COLO668 (cell line): ENCODE measurements at regions not wholly inside any gene's neighbourhood (a gene's known extent, or its start where the extent isn't known, plus 50 kb on each side); places are given as distances from the start of the nearest gene placed in this dataset.

ENCODE experiments used
- DNase-seq: peaks from one replicate; lab custom pipeline; 2025; ENCODE audit not compliant: unreplicated experiment; lab: John Stamatoyannopoulos, UW

DNA sequence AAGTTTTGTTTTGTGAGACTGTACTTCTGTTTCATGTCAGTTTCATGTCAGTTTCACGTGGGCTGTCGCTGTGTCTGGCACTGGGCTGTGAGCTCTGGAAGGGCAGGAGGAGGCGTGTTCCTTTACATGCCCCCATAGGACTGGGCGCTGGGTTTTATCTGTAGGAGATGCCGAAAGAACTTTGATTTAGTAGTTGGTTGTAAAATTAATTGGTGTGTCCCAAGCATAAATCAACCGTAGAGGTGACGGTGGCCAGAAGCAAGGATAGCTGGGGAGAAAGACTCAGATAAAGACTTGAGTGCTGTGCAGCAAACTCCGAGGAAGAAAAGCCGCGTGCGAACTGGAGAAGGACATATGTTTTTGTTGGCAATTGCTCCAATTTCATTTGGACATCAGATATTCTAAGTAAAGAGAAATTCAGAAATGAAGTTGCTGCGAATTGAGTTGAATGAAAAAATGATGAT is 182.5 kb downstream of the VRK1 start:
- no peak for DNase-seq

DNA sequence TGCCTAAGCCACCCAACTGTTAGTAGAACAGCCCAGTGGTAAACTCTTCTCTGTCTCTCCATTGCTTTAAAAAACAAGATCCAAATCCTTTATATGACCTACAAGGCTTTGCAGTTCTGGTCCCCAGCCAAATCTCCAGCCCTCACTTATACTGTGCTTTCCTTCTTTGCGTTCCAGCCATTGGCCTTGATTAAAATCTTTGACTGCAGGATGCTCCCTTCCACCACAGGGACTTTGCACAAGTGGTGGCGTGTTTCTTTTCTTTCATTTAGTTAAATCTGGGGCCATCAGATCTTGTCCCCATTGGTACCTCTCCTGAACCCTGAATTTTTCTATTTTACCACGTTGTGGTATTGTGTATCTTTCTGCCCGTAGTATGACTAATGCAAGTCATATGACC is 183.7 kb downstream of the VRK1 start:
- DNase-seq: no peak

DNA sequence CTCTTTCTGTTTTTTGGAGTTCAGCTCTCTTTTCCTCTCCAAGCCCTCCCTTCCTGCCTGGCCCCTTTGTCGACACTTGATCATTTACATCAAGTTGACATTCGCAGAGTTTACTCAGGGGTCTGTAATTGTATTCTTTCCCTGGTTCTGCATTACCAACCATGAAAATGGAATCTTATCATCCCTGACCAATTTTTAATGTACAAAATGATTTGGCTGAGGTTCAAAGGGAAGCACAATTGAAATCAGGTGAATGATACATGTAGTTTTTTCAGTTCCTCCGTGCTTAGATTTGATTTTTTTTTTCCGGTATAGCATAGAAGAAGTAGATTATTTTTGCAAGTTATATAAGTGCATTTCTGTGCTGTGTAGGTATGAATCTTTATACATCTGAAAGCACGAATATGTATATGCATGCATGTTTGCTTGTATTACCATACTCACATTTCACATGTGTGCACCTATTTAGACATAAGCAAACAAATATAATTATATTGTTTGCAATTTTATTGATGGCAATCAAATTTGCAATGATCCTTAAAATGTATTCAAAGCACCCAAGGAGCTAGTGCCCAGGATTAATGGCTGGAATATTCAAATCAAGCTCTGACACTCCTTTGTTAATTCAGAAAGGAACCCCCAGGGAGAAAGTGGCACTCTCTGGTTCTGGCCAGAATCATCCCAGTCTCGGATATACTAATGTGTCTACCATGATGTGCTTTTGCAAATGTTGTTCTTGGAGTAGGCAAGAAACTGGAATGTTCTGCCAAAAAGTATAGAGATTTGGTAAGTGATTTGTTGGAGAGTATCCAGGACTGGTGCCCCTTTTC is 189.3 kb downstream of the VRK1 start:
- no peak for DNase-seq

DNA sequence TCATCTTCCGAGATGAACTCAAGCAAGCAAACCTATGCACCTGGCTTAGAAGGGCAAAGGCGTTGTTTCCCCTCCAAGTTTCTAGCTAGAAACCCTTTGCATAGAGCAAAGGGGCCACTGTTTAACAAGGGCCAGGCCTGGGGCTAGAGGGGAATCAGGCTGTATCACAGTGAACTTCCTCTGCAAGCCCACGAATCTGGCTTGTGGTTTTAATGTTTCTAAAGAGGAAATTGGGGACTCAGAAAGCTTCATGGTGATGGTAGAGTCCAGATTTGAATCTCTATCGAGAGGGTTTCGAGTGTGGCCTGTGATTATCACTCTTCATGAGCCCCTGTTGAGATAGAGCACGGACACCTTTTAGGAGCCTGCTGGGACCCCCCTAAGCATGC is 189.9 kb downstream of the VRK1 start:
- DNase-seq: no peak

DNA sequence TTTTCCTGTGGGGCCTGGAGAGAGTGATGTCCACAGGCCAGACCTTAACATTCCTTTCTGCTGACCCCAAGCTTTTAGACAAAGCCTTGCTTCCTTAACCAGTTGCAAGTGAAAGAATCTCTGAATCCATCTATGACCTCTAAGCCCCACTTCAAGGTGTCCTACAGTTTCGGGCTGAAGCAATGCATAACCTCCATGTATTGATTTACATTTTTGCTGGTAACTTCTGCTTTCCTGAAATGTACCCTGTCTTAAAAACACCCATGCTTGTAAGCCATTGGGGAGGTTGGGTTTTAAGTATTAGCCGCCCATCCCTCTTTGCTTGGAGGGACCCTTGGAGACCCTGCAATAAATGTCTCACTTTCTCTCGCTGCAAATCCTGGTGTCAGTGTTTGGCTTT is 190.6 kb downstream of the VRK1 start:
- DNase-seq: no peak

DNA sequence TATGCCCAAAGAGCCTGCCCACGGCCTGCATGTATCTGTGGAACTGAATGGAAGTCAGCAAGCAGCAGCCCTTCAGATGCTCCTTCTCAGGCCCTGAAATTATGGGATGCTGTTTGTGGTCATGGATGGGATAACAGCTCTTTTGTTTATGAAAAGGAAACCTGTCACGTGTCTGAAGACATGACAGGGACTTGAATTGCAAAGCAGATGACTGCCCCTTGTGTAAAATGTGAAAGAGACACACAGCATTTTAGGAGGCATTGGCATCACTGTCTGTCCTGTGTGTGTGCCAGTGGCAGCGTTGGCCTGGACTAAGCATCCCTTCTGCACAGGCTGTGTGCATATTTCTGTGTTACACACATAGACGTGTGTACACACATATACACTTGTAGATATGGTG is 192.1 kb downstream of the VRK1 start:
- no peak for DNase-seq

DNA sequence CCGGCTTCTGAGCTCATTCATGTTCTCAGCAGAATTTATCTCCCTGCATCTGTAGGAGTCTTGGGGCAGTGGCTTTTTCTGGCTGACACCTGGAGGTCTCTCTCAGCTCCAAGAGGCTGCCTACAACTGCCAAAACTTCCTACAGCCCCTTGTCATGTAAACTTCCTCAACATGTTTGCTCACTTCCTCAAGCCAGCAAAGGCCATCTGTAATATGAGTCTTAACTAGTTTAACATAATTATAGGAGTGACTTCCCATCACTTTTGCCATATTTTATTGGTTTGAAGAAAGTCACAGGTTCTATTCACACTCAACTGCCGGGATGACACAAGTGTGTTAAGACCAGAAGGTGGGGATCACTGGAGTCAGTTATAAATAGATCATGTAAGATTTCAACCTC is 194.0 kb downstream of the VRK1 start:
- no peak for DNase-seq

DNA sequence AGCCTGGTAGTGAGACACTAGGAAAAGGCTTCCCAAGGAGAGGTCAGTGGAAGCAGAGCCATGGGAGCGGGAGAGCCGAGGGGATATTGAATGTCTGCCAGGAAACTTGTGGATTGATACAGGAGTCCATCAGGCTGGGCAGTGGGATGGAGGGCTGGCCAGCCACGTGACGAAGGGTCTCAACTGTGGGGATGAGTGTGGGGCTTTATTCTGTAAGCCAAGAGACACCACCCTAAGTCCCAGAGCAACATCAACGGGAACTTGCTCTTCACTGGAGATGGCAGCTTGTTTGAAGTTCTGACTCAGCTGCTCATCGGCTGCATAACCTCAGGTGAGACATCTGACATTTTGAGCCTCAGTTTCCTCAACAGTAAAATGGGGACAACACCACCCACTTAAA is 197.8 kb downstream of the VRK1 start:
- no peak for DNase-seq

DNA sequence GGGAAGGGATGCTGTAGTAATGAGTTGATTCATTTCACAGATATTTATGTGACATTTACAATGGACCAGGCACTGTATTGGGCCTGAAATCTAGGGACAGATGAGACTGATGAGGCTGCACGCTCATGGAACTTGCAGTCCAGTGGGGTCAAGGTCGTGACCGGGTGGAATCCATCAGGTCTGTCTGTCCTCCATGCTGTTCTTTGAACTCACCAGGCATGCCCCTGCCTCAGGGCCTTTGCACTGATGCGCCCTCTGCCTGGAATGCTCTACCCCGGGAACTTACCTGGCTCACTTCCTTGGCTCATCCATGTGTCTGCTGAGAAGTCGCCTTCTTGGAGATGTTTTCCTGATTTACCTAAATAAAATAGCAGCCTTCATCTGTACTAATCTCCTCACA is 200.1 kb downstream of the VRK1 start:
- DNase-seq: no peak

DNA sequence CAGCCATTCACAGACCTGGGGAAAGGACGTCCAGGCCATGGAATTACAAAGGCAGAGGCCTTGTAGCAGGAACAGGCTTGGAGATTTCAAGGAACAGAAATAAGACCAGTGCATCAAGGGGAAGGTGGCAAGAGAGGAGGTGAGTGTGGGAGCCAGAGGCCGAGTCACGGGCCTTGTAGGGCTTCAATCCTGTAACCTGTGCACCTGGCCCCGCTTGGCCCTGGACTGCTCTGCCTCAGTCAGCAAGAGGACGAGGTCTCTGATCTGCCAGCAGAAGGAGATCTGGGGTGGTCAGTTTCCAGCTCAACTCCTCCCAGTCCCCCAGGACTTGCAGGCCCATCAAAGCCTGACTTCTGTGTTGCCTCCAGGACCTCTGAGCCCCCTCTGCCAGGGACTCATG is 200.8 kb downstream of the VRK1 start:
- no peak for DNase-seq

DNA sequence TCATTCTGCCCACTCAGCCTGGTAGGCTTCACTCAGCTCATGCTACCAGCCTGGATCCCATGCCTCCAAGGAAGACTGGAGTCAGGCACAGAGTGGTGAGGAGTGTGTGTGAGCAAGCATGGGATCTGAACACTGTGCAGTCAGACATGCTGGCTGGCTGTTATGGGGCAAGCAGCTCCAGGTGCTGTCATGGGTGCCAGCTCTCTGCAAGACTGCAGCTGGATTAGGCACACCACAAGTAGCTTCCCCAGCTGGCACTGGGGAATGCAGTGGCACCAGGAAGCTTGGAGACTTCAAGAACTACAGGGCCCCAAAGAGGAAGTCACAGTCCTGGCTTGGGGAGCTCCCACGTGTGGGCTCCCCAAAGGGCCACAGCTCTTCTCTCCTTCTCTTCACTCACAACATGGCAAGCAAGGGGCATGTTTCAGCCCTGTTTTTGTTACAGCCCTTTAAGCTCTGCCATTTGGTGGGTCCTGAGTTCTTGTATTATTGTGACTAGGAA is 202.5 kb downstream of the VRK1 start:
- DNase-seq: no peak

DNA sequence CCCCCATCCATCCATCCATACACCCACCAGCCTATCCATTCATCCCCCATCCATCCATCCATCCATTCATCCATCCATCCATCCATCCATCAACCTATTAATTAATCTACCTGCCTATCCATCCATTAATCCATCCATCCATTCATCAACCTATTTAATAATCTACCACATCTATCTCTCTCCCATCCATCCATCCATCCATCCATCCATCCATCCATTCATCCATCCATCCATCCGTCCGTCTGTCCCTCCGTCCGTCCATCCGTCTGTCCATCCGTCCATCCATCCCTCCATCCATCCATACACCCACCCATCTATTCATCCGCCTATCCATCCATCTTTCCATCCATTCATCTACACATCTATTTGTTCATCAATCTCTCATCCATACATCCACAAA is 205.3 kb downstream of the VRK1 start:
- DNase-seq: no peak

DNA sequence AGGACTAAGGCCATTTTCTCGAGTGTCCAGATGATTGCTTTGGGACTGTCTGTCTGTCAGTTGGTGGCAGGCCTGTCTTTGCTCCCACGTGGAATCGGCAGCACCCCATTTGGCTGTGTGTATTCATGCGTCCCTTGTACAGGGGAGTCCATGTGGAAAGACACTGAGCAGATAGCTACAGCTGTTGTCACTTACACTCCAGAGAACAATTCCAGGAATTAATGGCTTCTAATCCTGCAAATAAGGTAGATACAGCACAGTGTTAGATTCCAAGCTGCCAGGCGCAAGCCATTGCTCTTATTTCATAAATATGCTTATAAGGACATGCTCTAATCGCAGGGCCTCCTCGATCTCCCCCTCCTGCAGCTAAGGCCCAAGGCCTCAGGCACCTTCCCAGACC is 208.8 kb downstream of the VRK1 start:
- no peak for DNase-seq

DNA sequence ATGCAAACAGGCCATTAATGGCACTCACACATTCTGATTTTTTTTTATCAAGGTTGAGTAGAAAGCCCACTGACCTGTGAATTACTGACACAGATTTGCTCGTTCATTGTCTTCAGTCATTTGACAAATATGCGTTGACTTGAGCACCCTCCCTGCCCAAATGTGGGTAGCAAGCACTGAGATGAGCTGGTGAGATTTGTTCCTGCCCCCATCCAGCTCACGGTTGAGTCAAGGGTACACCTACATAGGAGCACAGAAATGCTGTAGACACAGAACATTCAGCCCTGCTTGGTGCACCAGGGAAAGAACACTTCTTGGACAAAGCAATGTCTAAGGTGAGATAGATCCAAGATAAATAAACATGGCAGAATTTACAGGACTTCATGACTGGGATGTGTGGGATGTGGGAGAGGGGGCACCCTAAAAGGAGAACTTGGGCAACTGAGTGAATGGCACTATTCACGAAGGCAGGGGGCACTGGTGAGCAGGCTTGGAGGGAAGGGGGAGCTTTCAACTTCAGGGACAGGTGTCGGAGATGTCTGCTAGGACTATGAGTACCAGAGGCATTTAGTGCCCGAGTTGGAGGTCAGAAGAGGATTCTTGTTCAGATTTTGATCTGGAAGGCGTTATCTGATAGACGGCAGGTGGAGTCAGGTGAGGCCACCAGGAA is 213.4 kb downstream of the VRK1 start:
- no peak for DNase-seq

DNA sequence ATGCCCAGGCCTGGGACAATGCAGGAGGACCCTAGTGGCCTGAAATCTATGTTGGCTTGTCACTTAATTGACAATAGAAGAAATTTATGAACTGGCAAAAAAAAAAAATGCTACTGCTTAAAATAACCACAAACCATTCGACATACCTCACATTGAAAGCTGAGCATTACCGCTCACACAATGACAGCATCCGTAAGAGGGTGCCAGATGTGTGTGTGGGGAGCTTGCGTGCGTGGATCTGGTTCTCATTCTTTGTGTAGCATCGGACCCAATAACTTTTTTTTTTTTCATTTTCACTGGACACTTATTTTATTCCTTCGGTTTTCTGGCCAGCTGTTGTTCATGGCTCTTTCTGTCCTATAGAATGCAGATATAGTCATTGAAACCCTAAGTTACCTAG is 216.7 kb downstream of the VRK1 start:
- DNase-seq: no peak

DNA sequence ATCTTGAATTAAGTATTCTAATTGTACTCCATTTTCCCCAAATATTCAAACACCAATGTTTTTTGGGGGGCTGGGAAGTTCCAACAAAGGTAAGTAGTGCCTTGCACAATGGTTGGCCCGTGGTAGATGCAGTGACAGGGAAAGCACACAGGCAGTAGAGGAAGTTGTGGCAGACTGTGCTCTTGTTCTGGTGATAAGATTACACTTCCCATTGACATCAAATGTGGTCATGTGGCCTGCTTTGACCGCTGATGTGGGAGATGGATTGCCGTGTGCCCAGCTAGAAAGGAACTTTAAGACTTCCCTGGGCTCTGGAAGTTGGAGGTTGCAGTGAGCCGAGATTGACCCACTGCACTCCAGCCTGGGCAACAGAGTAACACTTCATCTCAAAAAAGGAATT is 223.8 kb downstream of the VRK1 start:
- no peak for DNase-seq

DNA sequence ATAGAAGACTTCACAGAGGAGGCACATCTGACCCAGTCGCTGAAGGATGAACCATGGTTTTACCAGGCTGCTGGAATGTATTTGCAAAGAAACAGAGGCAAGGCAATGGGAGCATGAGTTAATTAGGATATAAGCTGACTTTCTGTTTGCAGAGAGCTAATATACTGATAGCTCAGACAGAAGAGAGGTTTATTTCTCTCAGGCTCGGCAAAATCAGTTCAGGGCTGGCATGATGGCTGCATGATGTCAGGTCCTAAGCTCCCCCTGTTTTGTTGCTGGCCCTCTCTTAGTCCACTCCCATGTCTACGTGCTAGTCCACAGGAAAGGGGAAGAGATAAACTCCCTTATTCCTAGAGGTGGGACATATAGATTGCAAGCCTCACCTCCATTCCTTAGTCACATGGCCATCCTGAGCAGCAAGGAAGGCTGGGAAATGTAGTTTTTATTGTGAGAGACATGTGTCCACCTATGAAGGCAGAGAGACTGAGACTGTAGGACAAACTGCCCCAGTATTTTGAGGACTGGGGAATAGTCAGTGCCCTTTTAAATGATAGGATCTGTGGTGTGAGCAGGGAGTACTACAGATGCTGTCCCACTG is 224.5 kb downstream of the VRK1 start:
- DNase-seq: no peak

DNA sequence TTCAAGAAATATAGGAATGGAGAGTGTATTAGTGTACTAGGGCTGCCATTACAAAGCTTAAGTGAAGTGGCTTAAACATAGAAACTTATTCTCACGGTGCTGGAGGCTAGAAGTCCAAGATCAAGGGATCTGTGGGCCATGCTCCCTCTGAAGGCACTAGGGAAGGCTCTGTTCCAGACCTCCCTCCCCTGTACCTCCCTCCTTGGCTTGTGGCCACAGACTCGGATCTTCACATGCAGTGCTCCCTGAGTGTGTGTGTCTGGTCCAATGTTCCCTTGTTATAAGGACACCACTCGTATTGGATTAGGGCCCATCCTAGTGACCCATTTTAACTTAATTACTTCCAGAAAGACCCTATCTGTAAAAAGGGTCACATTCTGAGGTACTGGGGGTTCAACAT is 225.6 kb downstream of the VRK1 start:
- no peak for DNase-seq

DNA sequence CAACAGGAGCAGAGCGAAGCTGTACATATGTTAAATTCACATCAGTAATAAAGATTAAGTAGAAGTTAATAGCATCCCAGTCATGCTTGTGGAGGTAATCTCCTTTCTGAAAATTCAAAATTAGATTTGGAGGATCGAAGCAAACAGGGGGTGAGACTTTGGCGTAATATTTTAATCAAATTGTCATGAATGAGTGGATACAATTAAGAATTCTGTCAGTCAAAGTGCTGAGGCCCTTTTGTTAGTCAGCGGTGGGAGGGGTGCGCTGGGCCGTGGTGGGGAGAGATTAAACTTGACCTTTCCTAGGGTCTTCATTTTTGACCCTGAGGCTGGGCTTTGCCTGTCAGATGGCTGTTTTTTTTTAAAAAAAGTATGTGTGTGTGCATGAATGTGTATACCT is 226.7 kb downstream of the VRK1 start:
- DNase-seq: no peak

DNA sequence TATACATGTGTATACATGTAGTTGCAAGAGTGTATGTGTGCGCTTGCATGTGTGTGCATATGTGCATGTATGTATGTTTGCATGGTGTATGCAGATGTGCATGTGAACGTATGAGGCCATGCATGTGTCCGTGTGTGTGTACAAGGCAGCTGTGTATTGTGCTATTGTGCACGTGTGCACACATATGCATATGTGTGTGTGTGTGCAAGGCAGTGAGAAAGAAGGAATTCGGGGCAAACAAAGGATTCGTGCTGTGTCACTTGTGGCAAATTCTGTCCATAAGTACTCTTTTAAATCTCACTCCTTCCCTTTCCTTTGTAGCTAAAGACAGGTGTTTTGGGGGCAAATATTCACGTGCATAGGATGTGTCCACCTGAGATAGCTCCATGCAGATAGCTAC is 227.1 kb downstream of the VRK1 start:
- DNase-seq: no peak

DNA sequence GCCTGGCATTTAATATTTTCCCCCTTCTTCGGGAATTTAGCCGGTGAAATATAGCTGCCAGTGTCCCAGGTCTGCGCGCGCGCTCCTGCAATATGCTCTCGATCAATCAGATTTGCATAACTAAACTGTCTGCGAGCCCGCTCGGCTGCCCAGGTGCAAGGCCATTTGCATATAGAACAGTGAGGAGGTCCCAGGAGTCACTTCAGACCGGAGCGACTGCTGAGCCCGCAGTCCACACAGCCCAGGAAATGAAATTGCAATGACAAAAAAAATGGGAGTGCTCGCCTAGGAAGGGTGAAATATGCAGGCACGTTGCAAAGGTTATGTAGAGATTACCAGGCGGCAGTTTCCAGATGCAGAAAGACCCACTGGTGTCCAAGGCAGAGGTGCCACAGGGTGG is 228.5 kb downstream of the VRK1 start:
- DNase-seq: no peak
